ENCODE measurements at regions not wholly inside any gene's neighbourhood (a gene's known extent, or its start where the extent isn't known, plus 50 kb on each side); places are given as distances from the start of the nearest gene placed in this dataset.

- no peaks in the 10 kb centered on the region; the same call in 1 of the 2 replicates for H3K9me2 ChIP-seq (replicated peaks; ENCODE audit: control insufficient read depth, low read length)
- peaks cover 3% of the 10 kb centered on the region; the same call in 1 of the 2 replicates for H3K9me3 ChIP-seq (ENCODE audit: control insufficient read depth, insufficient read depth, low read length)
- H3K79me2 ChIP-seq (ENCODE audit: control insufficient read depth, low read length): no peaks in the 10 kb centered on the region
- no peaks in the 10 kb centered on the region for H4K20me1 ChIP-seq (ENCODE audit: control insufficient read depth, insufficient read depth, low read depth, low read length)
- no peaks in the 10 kb centered on the region for H3K27me3 ChIP-seq (ENCODE audit: control insufficient read depth, low read length)
- H3K4me2 ChIP-seq (ENCODE audit: low read length): no peak overlapping the region
- no peaks in the 10 kb centered on the region for H3K36me3 ChIP-seq (ENCODE audit: control insufficient read depth, low read length)
- H3K4me1 ChIP-seq (ENCODE audit: control insufficient read depth, low read length): no peaks in the 10 kb centered on the region
- H3K27ac ChIP-seq (ENCODE audit: low read depth, low read length): no peak overlapping the region
- no peak for TF ChIP-seq CTCF (IDR thresholded peaks at IDR 0.05; ENCODE audit: low read depth, low read length, poor library complexity, severe bottlenecking)
- TF ChIP-seq EZH2phosphoT487 (IDR thresholded peaks at IDR 0.05; ENCODE audit: borderline replicate concordance, low read length): no peak
- no peak overlapping the region for H3K4me3 ChIP-seq (ENCODE audit: low read length)
- no peaks in the 10 kb centered on the region for H3F3A ChIP-seq (ENCODE audit: control insufficient read depth, insufficient read depth)
Measured at GRCh38 chr2:200013906-200014305, 58.5 kb downstream of the MAIP1 start.

GRCh38 chr2:200021449-200022114, 66.2 kb downstream of the MAIP1 start:
- no peaks in the 10 kb centered on the region for H3K36me3 ChIP-seq (ENCODE audit: control insufficient read depth, low read length)
- no peaks in the 10 kb centered on the region for H4K20me1 ChIP-seq (ENCODE audit: control insufficient read depth, insufficient read depth, low read depth, low read length)
- no peaks in the 10 kb centered on the region for H3K4me1 ChIP-seq (ENCODE audit: control insufficient read depth, low read length)
- no peaks in the 10 kb centered on the region for H3K9me2 ChIP-seq (replicated peaks; ENCODE audit: control insufficient read depth, low read length)
- no peak for TF ChIP-seq CTCF (IDR thresholded peaks at IDR 0.05; ENCODE audit: low read depth, low read length, poor library complexity, severe bottlenecking)
- TF ChIP-seq EZH2phosphoT487 (IDR thresholded peaks at IDR 0.05; ENCODE audit: borderline replicate concordance, low read length): no peak
- H3K4me2 ChIP-seq (ENCODE audit: low read length): no peak overlapping the region
- H3K4me3 ChIP-seq (ENCODE audit: low read length): no peak overlapping the region
- no peaks in the 10 kb centered on the region for H3K9me3 ChIP-seq (ENCODE audit: control insufficient read depth, insufficient read depth, low read length)
- H3K27ac ChIP-seq (ENCODE audit: low read depth, low read length): no peak overlapping the region
- H3F3A ChIP-seq (ENCODE audit: control insufficient read depth, insufficient read depth): no peaks in the 10 kb centered on the region
- H3K27me3 ChIP-seq (ENCODE audit: control insufficient read depth, low read length): no peaks in the 10 kb centered on the region
- no peaks in the 10 kb centered on the region for H3K79me2 ChIP-seq (ENCODE audit: control insufficient read depth, low read length)

DNA sequence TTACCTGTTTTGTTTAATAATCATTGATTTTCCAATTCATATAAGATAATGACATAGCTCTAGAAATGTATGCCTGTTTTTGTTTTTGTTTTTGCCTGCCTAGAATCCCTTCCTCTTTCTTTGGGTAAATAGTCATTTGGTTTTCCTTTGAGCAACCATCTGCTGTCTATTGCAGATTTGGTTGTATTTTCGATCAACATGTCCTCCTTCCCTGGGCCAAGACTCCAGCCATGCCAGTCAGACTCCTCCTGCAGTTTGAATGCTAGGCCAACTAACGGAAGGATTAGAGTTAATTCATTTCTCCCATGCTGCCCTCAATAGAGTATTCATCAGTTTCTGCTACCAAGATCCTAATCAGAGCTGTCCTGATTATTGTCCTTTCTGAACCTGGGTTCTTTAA, 67.1 kb downstream of the MAIP1 start:
- Histone ChIP-seq H3K36me3 (ENCODE audit: control insufficient read depth, low read length) (no peaks in the 10 kb centered on the region), H3K9me3 (ENCODE audit: control insufficient read depth, insufficient read depth, low read length) (no peaks in the 10 kb centered on the region), H3K4me1 (ENCODE audit: control insufficient read depth, low read length) (no peaks in the 10 kb centered on the region), H3K4me3 (ENCODE audit: low read length) (no peak overlapping the region), H3K4me2 (ENCODE audit: low read length) (no peak overlapping the region), H3K79me2 (ENCODE audit: control insufficient read depth, low read length) (no peaks in the 10 kb centered on the region), H4K20me1 (ENCODE audit: control insufficient read depth, insufficient read depth, low read depth, low read length) (no peaks in the 10 kb centered on the region), H3K27me3 (ENCODE audit: control insufficient read depth, low read length) (no peaks in the 10 kb centered on the region), H3K9me2 (replicated peaks; ENCODE audit: control insufficient read depth, low read length) (no peaks in the 10 kb centered on the region), H3F3A (ENCODE audit: control insufficient read depth, insufficient read depth) (no peaks in the 10 kb centered on the region), H3K27ac (ENCODE audit: low read depth, low read length) (no peak overlapping the region)
- no peak for TF ChIP-seq EZH2phosphoT487 (IDR thresholded peaks at IDR 0.05; ENCODE audit: borderline replicate concordance, low read length)
- TF ChIP-seq CTCF (IDR thresholded peaks at IDR 0.05; ENCODE audit: low read depth, low read length, poor library complexity, severe bottlenecking): no peak

Measured in DOHH2 (cell line).